ENCODE measurements at regions not wholly inside any gene's neighbourhood (a gene's known extent, or its start where the extent isn't known, plus 50 kb on each side); places are given as distances from the start of the nearest gene placed in this dataset.

GRCh38 chr18:53755914-53756609 lies 468.4 kb downstream of the MBD2 start:
- intact Hi-C loops (cut with DNase I; ENCODE audit: low total_unique reads), result no loop called here
- H3K4me3 ChIP-seq (ENCODE audit: low read depth, poor library complexity, severe bottlenecking), result no peak overlapping the region
- DNase-seq (ENCODE audit: low spot score in 2 of 2), result no peak
- no peak for TF ChIP-seq POLR2A (IDR thresholded peaks at IDR 0.05)
- no peak for TF ChIP-seq CTCF (IDR thresholded peaks at IDR 0.05)
- WGBS, 2 donors, result 88 to 93% methylated on average over 5 of the region's 5 CpGs

GRCh38 chr18:53754154-53754553 lies 470.3 kb downstream of the MBD2 start:
- TF ChIP-seq POLR2A (IDR thresholded peaks at IDR 0.05) (no peak), CTCF (IDR thresholded peaks at IDR 0.05) (no peak)
- no peak for DNase-seq (ENCODE audit: low spot score in 2 of 2)
- no peak overlapping the region for H3K4me3 ChIP-seq (ENCODE audit: low read depth, poor library complexity, severe bottlenecking)
- intact Hi-C loops (cut with DNase I; ENCODE audit: low total_unique reads), result no loop called here

GRCh38 chr18:53753601-53754000 lies 470.9 kb downstream of the MBD2 start:
- H3K4me3 ChIP-seq (ENCODE audit: low read depth, poor library complexity, severe bottlenecking), result no peak overlapping the region
- no peak for DNase-seq (ENCODE audit: low spot score in 2 of 2)
- intact Hi-C loops (cut with DNase I; ENCODE audit: low total_unique reads), result no loop called here
- TF ChIP-seq CTCF (IDR thresholded peaks at IDR 0.05) (no peak), POLR2A (IDR thresholded peaks at IDR 0.05) (no peak)
- 69 to 77% methylated on average over 3 of the region's 3 CpGs for WGBS, 2 donors

- 84 to 90% methylated on average over 5 of the region's 5 CpGs for WGBS, 2 donors
- intact Hi-C loops (cut with DNase I; ENCODE audit: low total_unique reads), result no loop called here
- TF ChIP-seq CTCF (IDR thresholded peaks at IDR 0.05) (no peak), POLR2A (IDR thresholded peaks at IDR 0.05) (no peak)
Measured at GRCh38 chr18:53752781-53753367, 471.6 kb downstream of the MBD2 start.

GRCh38 chr18:53749766-53750165 lies 474.7 kb downstream of the MBD2 start:
- no peak for DNase-seq (ENCODE audit: low spot score in 2 of 2)
- 89 to 91% methylated on average over 5 of the region's 5 CpGs for WGBS, 2 donors
- intact Hi-C loops (cut with DNase I; ENCODE audit: low total_unique reads), result no loop called here
- no peak overlapping the region for H3K4me3 ChIP-seq (ENCODE audit: low read depth, poor library complexity, severe bottlenecking)
- TF ChIP-seq CTCF (IDR thresholded peaks at IDR 0.05), result no peak
- TF ChIP-seq POLR2A (IDR thresholded peaks at IDR 0.05), result no peak

More at GRCh38 chr18:53752781-53753367, 471.6 kb downstream of the MBD2 start:
- DNase-seq (ENCODE audit: low spot score in 2 of 2), result no peak
- no peak overlapping the region for H3K4me3 ChIP-seq (ENCODE audit: low read depth, poor library complexity, severe bottlenecking)

Data from lower leg skin (tissue), 4 donors.